ENCODE measurements at regions not wholly inside any gene's neighbourhood (a gene's known extent, or its start where the extent isn't known, plus 50 kb on each side); places are given as distances from the start of the nearest gene placed in this dataset.

DNA sequence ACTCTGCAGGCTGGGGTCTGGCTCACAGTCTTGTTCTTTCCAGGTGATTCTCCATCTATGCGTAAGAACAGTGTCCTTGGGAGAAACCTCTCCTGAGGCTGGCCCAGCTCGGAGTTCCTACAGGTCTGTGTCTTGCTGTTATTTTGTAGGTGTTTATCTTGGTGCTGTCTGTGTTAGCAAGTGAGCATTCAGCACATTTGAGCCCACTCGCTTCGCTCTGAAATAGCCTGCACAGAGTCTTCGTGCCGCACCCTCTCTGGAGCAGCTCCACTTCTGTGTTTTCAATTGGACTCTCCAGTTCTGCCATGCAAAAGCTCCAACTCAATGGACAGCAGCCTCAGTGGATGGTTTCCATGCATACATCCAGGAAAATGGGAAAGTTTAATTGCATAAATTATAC lies 378.2 kb upstream of the ST6GAL2 start:
- intact Hi-C loops (cut with micrococcal nuclease; ENCODE audit: unreplicated experiment) = no loop called here
- BruUV-seq (replicated peaks) = no TSS peak
- no peaks in the 10 kb centered on the region for H3K4me1 Mint-ChIP-seq (ENCODE audit: low read depth, unreplicated experiment)
- H3K4me3 Mint-ChIP-seq (ENCODE audit: low read depth, unreplicated experiment) = no peak overlapping the region
- no peaks in the 10 kb centered on the region for H3K27me3 Mint-ChIP-seq (ENCODE audit: unreplicated experiment)
- H3K27ac Mint-ChIP-seq (ENCODE audit: unreplicated experiment) = no peak overlapping the region
- no peak for DNase-seq
- CTCF ChIA-PET = no interaction called here
- TF ChIP-seq, protein P1, sequence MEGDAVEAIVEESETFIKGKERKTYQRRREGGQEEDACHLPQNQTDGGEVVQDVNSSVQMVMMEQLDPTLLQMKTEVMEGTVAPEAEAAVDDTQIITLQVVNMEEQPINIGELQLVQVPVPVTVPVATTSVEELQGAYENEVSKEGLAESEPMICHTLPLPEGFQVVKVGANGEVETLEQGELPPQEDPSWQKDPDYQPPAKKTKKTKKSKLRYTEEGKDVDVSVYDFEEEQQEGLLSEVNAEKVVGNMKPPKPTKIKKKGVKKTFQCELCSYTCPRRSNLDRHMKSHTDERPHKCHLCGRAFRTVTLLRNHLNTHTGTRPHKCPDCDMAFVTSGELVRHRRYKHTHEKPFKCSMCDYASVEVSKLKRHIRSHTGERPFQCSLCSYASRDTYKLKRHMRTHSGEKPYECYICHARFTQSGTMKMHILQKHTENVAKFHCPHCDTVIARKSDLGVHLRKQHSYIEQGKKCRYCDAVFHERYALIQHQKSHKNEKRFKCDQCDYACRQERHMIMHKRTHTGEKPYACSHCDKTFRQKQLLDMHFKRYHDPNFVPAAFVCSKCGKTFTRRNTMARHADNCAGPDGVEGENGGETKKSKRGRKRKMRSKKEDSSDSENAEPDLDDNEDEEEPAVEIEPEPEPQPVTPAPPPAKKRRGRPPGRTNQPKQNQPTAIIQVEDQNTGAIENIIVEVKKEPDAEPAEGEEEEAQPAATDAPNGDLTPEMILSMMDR (IDR thresholded peaks at IDR 0.05; ENCODE audit: unreplicated experiment) = no peak
- H3K36me3 Mint-ChIP-seq (ENCODE audit: insufficient read depth, unreplicated experiment) = no peaks in the 10 kb centered on the region
- peaks cover 7% of the 10 kb centered on the region for H3K9me3 Mint-ChIP-seq (ENCODE audit: low read depth, unreplicated experiment)

DNA sequence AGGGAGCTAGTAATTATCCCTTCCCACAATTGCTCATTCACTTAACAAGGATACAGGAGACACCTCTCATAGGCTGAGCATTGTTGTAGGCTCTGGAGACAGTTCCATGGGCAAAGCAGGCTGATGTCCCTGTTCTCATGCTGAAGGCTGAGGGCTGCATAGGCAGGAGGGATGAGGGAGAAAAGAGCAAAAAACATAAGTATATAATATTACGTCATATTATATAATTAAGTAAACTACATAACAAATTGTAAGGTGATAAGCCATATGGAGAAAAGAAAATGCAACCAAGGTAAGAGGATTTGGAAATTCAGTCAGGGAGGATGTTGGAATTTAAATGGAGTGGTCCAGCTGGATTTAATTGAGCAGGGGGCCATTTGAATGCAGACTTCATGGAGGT lies 380.6 kb upstream of the ST6GAL2 start:
- no peak for DNase-seq
- intact Hi-C loops (cut with micrococcal nuclease; ENCODE audit: unreplicated experiment) = no loop called here
- CTCF ChIA-PET = no interaction called here
- TF ChIP-seq, protein P1 (IDR thresholded peaks at IDR 0.05; ENCODE audit: unreplicated experiment) = no peak
- Mint-ChIP-seq H3K4me1 (ENCODE audit: low read depth, unreplicated experiment) (no peaks in the 10 kb centered on the region), H3K27ac (ENCODE audit: unreplicated experiment) (no peak overlapping the region), H3K36me3 (ENCODE audit: insufficient read depth, unreplicated experiment) (no peaks in the 10 kb centered on the region), H3K27me3 (ENCODE audit: unreplicated experiment) (no peaks in the 10 kb centered on the region), H3K9me3 (ENCODE audit: low read depth, unreplicated experiment) (peaks cover 6% of the 10 kb centered on the region), H3K4me3 (ENCODE audit: low read depth, unreplicated experiment) (no peak overlapping the region)
- no TSS peak for BruUV-seq (replicated peaks)

DNA sequence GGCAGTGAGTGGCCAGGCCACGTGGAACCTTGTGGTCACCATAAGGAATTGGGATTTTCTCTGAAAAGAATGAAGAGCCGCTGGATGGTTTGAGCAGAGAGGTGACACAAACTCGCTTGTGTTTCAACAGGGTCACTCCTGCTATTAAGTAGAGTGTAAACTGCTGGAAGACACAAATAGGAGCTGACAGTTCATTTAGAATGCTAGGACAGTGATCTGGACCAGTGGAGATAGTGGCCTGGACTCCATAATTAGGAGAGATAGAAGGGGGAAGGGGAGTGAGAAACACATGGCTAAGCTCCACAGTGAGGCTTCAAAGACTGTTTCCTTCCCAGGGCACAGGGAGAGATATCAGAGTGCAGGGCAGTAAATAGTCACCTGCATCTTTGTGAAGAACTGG lies 381.1 kb upstream of the ST6GAL2 start:
- Mint-ChIP-seq H3K36me3 (ENCODE audit: insufficient read depth, unreplicated experiment) (no peaks in the 10 kb centered on the region), H3K27ac (ENCODE audit: unreplicated experiment) (no peak overlapping the region), H3K4me1 (ENCODE audit: low read depth, unreplicated experiment) (no peaks in the 10 kb centered on the region), H3K4me3 (ENCODE audit: low read depth, unreplicated experiment) (no peak overlapping the region), H3K9me3 (ENCODE audit: low read depth, unreplicated experiment) (peaks cover 8% of the 10 kb centered on the region), H3K27me3 (ENCODE audit: unreplicated experiment) (no peaks in the 10 kb centered on the region)
- TF ChIP-seq, protein P1 (IDR thresholded peaks at IDR 0.05; ENCODE audit: unreplicated experiment) = no peak
- BruUV-seq (replicated peaks) = no TSS peak
- CTCF ChIA-PET = no interaction called here
- DNase-seq = no peak
- intact Hi-C loops (cut with micrococcal nuclease; ENCODE audit: unreplicated experiment) = no loop called here

DNA sequence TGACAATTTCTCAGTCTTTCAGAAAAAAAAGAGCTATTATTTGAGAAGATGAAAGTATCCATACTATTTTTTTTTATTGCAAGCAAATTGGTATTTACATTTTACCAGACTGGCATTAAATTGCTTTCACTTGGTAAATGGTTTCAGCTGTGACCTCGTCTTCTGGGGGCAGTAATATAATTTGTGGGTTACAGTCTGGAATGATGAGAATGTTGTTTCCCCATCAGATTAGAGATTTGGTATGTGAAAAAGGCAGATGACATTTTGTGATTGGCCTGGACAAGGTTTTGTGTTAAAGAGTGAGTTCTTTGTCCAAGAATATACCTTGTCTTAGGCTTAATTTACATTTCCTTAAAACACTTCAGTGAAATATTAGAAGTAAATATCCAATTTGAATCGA lies 390.1 kb upstream of the ST6GAL2 start:
- H3K4me1 Mint-ChIP-seq (ENCODE audit: low read depth, unreplicated experiment) = no peaks in the 10 kb centered on the region
- H3K27me3 Mint-ChIP-seq (ENCODE audit: unreplicated experiment) = no peaks in the 10 kb centered on the region
- TF ChIP-seq, protein P1 (IDR thresholded peaks at IDR 0.05; ENCODE audit: unreplicated experiment) = no peak
- CTCF ChIA-PET = no interaction called here
- H3K27ac Mint-ChIP-seq (ENCODE audit: unreplicated experiment) = no peak overlapping the region
- no TSS peak for BruUV-seq (replicated peaks)
- intact Hi-C loops (cut with micrococcal nuclease; ENCODE audit: unreplicated experiment) = no loop called here
- no peaks in the 10 kb centered on the region for H3K36me3 Mint-ChIP-seq (ENCODE audit: insufficient read depth, unreplicated experiment)
- H3K9me3 Mint-ChIP-seq (ENCODE audit: low read depth, unreplicated experiment) = peaks cover 22% of the 10 kb centered on the region
- DNase-seq = no peak
- H3K4me3 Mint-ChIP-seq (ENCODE audit: low read depth, unreplicated experiment) = no peak overlapping the region

DNA sequence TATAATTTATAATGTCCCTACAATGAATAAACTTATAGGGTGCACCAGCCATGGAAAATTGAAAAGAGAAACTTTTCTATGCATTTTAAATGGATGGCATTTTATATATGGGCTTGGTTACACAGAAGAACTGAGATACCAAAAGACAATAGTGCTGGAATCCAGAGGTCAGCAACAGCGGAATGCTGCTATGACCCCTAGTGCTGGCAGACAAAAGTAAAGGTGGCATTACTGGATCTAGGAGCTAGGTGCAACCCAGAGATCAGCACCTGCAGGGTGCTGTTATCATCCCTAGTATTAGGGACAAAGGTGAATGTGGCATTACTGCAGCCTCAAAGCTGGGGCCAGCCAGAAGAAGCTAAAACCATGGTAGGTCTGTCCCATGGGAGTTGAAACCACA lies 392.7 kb upstream of the ST6GAL2 start:
- TF ChIP-seq, protein P1 (IDR thresholded peaks at IDR 0.05; ENCODE audit: unreplicated experiment) = no peak
- H3K4me3 Mint-ChIP-seq (ENCODE audit: low read depth, unreplicated experiment) = no peak overlapping the region
- CTCF ChIA-PET = no interaction called here
- H3K36me3 Mint-ChIP-seq (ENCODE audit: insufficient read depth, unreplicated experiment) = no peaks in the 10 kb centered on the region
- intact Hi-C loops (cut with micrococcal nuclease; ENCODE audit: unreplicated experiment) = no loop called here
- no TSS peak for BruUV-seq (replicated peaks)
- H3K4me1 Mint-ChIP-seq (ENCODE audit: low read depth, unreplicated experiment) = no peaks in the 10 kb centered on the region
- no peaks in the 10 kb centered on the region for H3K27me3 Mint-ChIP-seq (ENCODE audit: unreplicated experiment)
- no peak overlapping the region for H3K27ac Mint-ChIP-seq (ENCODE audit: unreplicated experiment)
- H3K9me3 Mint-ChIP-seq (ENCODE audit: low read depth, unreplicated experiment) = peaks cover 19% of the 10 kb centered on the region
- DNase-seq = no peak
